Endothelial cell of umbilical vein (primary cell): ENCODE measurements at regions not wholly inside any gene's neighbourhood (a gene's known extent, or its start where the extent isn't known, plus 50 kb on each side); places are given as distances from the start of the nearest gene placed in this dataset.

ENCODE experiments used
- EZH2 ChIP-seq: IDR thresholded peaks from 2 replicates; pipeline ENCODE4 v1.6.1; 2012; ENCODE audit warnings: borderline replicate concordance, low read depth, mild to moderate bottlenecking, moderate library complexity, low read length, inconsistent platforms; ENCODE audit not compliant: severe bottlenecking
- GATA2 ChIP-seq: IDR thresholded peaks from 2 replicates; pipeline ENCODE4 v1.7.0; 2011; ENCODE audit warnings: low read depth, mild to moderate bottlenecking, moderate library complexity, mixed read lengths, low read length; ENCODE audit not compliant: insufficient read length, insufficient read depth
- POLR2A ChIP-seq: IDR thresholded peaks from 2 replicates; pipeline ENCODE4 v1.6.1; 2012; ENCODE audit warnings: low read depth, mild to moderate bottlenecking, control low read depth, low read length
- POLR2AphosphoS5 ChIP-seq: IDR thresholded peaks from 2 replicates; pipeline ENCODE4 v1.6.1; 2012; ENCODE audit warnings: low read depth, mild to moderate bottlenecking, control low read depth, low read length, moderate library complexity; ENCODE audit not compliant: insufficient read depth
- TF ChIP-seq, protein P1 (sequence below), 2 donors: IDR thresholded peaks; 1 replicate in 1 of 2; 2 replicates in 1 of 2; pipeline ENCODE4 v1.5.1; 2011; ENCODE audit warnings: low read length in 2 of 2, mild to moderate bottlenecking in 2 of 2, moderate library complexity in 2 of 2, control low read depth in 1 of 2, inconsistent platforms in 1 of 2, low read depth in 1 of 2; ENCODE audit not compliant: insufficient read depth in 1 of 2; ENCODE audit errors: extremely low read depth in 1 of 2
- TF ChIP-seq, protein P2 (sequence below): IDR thresholded peaks from 2 replicates; pipeline ENCODE4 v1.6.1; 2011; ENCODE audit not compliant: insufficient read depth, insufficient read length

DNA sequence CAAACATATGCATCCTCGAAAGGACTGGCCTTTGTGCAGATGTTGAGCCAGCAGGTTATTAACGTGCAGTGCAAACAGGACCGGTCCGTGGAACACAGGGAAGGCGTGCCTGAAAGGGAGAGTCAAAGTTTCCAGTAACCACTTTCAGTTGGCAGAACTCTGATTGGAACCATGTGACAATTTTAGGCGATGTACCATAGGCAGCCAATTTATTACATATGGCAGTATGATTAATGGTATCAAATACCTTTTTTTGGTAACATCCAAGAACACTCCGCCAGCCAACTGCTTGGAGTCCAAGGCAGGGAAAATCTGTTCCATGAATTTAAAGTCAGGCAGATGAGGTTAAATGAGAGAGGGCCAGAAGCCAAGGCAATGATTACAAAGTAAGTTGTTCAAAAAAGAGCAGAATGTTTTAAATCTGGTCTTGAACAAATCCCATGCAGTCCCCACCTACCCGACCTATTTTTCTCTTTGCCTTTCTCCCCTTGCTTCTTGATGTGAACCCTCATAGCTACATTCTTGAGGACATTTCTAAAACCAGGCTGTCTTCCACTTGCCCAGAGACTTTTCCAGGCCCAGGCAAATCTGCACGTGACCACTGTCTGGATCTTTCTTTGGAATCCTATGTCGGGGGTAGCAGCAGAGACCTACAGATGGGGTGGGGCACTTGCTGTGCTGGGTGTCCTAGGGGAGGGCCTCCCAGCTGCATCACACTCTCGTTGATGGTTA is 351.7 kb downstream of the HRH4 start:
- no peak for TF ChIP-seq GATA2
- TF ChIP-seq, protein P1, sequence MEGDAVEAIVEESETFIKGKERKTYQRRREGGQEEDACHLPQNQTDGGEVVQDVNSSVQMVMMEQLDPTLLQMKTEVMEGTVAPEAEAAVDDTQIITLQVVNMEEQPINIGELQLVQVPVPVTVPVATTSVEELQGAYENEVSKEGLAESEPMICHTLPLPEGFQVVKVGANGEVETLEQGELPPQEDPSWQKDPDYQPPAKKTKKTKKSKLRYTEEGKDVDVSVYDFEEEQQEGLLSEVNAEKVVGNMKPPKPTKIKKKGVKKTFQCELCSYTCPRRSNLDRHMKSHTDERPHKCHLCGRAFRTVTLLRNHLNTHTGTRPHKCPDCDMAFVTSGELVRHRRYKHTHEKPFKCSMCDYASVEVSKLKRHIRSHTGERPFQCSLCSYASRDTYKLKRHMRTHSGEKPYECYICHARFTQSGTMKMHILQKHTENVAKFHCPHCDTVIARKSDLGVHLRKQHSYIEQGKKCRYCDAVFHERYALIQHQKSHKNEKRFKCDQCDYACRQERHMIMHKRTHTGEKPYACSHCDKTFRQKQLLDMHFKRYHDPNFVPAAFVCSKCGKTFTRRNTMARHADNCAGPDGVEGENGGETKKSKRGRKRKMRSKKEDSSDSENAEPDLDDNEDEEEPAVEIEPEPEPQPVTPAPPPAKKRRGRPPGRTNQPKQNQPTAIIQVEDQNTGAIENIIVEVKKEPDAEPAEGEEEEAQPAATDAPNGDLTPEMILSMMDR (IDR thresholded peaks at IDR 0.05; ENCODE audit: extremely low read depth in 1 of 2, insufficient read depth in 1 of 2, low read depth in 1 of 2, low read length in 2 of 2): no peak
- no peak for TF ChIP-seq EZH2
- no peak for TF ChIP-seq POLR2A
- no peak for TF ChIP-seq POLR2AphosphoS5
- TF ChIP-seq, protein P2, sequence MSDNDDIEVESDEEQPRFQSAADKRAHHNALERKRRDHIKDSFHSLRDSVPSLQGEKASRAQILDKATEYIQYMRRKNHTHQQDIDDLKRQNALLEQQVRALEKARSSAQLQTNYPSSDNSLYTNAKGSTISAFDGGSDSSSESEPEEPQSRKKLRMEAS: no peak
